ENCODE measurements at regions not wholly inside any gene's neighbourhood (a gene's known extent, or its start where the extent isn't known, plus 50 kb on each side); places are given as distances from the start of the nearest gene placed in this dataset.
A peak's percentile ranks its signal among the peaks of the same experiment; 100 is the strongest.
"Not testable (repeated sequence)": the region's sequence is repeated elsewhere in the genome, so short reads cannot be mapped to it uniquely, and the experiment has no call there.

GRCh38 chr17:72565758-72566157 is 444.9 kb downstream of the SOX9 start:
- DNase-seq: no peak

- no peak for DNase-seq
These were observed 446.1 kb downstream of the SOX9 start for GRCh38 chr17:72566671-72567484.

DNA sequence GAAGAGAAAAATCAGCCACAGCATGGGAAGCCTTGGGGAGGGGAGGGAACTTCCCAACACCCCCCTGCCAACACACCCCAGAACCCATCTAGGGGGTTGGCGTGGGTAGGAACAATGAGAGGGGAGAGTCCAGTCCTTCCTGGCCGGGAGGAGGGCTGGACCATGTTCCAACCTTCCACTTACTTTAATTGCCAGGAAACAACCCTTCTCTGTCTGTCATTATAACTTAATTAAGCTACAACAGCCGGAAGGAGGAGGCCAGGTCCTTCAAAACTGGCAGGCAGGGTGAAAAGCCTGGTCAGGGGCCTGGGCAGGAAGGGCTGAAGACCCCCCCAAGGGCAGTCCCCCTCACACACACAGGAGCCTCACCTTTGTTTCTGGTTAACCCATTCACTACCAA is 447.0 kb downstream of the SOX9 start:
- DNase-seq: no peak

DNA sequence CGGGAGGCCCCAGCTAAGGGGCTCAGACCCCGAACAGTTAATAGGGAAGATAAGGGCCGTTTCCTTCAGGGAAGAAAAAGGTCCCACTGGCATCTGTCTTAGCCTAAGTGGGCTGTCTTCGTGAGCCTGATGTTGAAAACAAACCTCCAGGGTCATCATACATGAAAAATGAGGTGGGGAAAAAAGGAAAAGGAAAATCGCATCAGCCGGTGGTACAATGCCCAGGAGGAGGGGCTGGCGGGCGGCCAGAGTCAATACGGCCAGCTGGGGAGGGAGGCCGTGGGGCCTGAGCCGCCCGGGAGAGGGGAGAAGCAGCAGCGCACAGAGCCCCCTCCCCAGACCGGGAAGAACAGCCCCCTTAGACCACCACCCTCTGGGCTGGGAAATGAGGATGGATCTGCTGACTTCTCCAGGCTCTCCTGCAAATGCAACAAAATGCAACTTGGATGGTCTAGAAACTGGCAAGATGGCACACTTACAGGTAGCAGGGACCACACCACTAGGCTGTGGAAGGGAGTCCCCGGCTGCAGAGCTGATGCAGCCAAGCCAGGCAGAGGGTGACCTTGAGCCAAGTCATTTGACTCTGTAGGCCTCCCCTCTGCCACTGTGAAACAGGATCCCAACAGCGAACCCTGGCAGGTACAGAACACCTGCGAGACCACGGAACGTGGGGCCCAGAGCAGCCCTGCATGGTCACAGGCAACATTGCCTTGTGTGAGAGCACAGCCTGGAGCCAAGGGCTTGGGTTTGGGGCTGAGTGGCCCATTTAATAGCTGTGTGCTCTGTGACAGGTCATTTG is 448.5 kb downstream of the SOX9 start:
- DNase-seq: no peak

DNA sequence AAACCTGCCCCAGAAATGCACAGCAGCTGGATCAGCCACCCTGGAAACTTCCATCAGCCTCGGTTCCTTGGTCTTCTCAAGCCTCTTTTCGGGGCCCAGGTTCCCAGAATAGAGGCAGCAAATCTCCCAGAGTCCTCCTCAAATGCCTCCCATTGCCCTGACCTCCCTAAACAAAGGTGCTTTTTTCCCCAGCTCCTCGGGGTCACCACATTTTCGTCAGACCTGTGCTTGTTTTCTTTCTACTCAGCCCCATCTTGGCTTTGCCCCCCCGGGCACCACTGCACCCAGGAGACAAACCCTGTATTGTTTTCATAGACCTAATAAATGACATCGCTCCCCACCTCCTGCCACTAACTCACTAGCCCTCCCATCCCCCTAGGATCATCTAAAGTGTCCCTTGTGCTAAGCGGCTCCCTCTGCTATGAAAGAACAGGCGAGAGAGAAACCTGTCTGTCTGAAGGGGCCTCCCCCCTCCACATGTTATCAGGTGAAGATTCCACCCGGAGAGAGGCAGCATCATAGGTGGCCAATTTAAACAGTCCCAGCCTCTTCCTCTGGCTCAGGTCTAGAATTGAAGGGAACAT is 451.1 kb downstream of the SOX9 start:
- DNase-seq: no peak

GRCh38 chr17:72572604-72573491 is 452.0 kb downstream of the SOX9 start:
- no peak for DNase-seq

DNA sequence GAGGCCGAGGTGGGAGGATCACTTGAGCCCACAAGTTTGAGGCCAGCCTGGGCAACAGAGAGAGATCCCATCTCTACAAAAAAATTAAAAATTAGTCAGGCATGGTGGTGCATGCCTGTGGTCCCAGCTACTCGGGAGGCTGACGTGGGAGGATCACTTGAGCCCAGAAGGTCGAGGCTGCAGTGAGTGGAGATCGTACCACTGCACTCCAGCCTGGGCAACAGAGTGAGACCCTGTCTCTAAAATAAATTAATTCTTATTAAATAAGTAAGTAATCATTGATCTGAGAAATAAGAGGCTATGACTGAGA is 452.6 kb downstream of the SOX9 start:
- DNase-seq: not testable (repeated sequence)

DNA sequence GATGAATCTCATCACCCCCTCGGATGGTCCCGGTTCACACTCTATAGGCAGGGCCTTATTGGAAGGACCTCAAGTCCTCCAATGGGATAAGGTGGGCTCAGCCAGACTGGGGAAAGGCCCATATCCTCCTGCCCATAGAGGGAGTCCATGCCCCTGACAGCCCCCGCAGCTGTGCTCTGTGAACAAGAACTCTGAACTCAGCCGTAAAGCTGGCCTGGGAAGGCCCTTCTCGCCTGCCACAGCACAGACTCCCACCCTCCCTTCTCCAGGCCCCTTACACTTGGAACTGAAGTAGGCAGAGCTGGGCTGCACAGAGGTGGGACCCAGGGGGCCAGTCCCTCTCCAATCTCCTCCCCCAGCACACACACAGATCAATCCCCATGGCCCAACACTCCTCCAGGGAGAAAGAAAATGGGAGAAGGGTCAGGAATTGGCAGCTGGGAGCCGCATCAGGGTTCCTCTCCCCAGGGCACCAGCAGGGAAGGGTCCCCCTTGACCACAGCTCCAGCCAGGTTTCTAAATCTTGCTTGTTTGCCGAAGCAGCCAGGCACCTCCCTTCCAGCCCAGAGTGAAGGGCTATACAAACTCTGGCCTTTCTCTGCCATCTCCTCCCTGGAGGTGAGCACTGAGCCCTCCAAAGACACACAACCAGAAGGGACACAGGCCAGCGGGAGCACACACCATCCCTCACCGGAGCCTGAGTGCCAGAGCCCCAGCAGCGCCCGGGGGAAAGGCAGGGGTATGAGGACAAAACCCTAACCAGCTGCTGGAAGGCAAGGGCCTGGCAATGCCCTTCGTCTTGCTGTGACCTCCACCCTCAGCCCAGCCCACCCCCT is 454.1 kb downstream of the SOX9 start:
- no peak for DNase-seq

- DNase-seq: no peak
These were observed 454.9 kb downstream of the SOX9 start for GRCh38 chr17:72575542-72576233.

DNA sequence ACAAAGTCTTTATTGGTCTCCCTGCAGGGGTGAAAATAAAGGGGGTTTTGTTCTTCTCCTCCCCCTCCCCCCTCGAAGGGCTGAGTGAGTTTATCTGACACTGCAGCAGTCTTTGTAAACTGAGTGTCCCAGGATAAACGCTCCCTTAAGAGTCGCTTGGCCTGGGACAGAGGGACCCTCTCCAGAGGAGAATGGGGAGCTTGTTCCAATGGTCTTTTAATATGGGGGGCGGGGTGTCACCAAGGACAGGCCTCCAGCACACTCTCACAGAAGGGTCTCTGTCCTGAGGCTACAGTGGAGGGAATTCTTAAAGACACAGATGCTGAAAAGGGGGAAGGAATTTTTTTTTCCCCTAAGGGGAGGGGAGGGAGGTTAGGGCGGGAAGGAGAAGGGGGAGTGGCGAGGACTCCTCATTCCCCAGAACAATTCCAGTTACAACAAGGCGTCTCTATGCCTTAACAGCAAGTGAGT is 455.5 kb downstream of the SOX9 start:
- DNase-seq: no peak

DNA sequence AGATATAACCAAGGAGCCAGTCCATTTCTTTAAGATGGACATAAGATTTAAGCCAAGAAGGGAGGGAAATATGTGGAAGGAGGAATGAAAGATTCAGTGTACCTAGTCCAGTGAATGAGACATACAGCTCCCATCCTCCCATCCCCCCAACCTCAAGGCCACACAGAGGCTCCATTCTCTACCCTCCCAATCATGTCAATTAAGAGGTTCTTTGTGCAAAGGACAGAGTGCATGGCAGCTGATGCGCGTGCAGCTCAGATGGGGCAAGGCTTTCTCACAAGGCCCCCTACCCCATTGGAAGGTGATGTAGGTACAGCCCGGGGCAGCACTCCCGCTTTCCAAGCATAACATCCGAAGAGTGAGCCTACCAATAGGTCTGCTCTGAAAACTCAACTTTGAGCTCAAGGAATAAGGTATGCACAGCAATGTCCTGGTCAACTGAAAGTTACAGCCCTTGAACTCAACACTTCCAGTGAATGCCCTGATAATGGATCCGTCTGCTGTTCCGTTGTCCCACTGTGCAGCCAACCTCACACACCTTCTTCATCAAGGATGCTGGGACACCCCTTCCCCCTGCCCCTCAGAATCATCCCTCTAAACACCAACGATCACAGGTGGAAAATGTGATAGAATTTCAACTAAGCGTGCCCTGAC is 458.1 kb downstream of the SOX9 start:
- no peak for DNase-seq

- no peak for DNase-seq
These were observed 459.1 kb downstream of the SOX9 start for GRCh38 chr17:72579990-72580320.

DNA sequence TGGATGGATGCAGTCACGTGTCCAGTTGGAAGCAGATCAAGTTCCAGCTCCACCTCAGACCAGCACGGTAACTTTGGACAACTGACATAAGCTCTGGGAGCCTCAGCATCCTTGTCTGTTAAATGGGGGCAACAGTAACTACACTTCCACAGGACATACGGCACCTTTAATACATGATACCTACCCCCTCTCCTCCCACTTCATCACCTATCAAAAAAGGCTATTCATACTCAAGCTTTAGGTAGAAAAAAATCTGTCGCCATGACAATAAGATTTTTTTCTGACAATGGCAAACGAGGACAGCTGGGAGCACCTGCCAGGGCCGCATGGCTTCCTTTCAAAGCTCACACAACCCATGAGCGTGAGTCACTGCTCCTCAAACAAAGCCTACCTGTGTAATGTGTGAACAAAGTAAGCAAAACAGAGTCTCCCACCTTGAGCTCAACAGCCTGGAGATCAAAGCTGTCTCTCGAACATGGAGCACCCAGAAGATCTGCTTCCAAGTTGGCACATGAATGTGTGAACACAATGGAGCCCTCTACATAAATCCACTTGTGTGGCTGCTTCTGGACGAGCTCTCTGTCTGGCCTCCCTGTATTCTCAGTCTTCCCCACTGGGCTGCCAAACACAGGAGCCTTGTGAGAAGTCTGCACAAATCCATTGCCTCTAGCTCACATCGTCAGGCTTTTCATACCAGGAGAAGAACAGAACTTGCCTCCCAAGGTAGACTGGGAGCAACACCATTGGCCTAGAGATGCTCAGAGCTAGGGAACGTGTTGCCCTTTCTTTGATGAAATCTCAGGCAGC is 459.7 kb downstream of the SOX9 start:
- no peak for DNase-seq

DNA sequence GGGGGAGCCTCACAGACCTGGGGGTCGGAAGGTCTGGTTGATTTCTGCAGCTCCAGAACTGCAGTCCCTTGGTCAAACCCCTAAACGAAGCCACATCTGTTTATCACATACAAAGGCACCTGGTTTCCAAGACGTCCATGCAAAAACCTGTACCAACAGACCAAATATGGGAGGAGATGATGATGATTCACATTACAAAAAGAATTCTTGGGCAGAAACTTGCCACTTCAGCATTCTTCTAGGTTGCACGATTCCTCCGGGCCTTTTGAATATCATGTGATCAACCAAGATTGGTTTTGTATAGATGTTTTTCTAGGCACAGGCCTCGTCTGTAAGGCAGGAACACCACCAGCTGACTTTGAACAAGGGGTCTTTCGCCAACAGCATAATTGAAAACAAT is 466.3 kb downstream of the SOX9 start:
- DNase-seq: peak; percentile 11

DNA sequence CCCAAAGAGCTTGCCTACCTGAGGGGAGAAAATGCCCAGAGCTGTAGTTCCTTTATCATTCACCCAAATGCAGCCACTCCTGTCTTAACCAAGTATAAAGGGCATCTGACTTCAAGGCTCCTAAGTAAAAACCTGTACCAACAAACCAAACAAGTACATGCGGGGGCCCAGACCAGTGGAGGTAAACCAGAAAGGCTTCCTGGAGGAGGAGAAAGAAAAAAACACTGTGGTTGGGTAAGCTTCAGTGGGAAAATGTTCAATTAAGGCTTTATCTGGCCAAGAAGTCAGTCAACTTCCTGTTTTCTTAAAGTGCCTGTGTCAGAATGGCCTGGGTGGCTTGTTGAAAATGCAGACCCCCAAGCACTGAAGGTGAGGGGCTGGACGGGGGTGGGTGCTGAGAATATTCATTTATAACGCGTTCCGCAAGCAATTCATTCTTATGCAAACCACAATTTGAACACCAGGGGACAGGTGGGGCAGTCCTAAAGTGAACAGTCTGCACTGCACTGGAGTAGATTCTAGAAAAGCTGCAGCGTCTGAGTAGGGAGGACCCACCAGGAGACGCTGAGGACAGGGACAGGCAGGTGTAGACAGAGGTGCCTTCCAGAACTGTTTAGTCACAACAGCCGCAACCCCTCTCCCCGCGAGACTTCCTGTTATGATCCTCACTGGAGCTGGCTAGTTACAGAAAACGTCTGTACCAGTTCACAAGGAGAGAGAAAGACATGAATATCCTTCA is 467.1 kb downstream of the SOX9 start:
- DNase-seq: peak; percentile 22

GRCh38 chr17:72588561-72588960 is 467.7 kb downstream of the SOX9 start:
- DNase-seq: no peak

DNA sequence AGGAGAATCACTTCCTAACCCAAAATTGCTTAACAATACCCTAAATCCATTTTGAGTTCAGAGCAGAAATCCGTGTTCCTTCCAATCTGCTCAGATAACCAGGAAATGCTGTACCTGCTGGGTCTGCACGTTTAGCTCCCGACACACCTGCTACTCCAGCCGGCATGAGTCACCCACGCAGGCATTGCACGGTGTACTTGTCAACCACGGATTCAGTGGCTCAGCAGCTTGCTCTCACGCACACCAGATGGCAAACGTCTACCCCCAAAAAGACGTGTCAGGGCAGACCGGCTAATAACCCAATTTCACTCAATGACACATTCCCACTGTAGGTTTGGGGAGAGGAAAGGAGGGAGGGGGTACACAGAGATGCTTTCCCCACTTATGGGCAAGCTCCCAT is 468.1 kb downstream of the SOX9 start:
- peak; percentile 27 for DNase-seq

DNA sequence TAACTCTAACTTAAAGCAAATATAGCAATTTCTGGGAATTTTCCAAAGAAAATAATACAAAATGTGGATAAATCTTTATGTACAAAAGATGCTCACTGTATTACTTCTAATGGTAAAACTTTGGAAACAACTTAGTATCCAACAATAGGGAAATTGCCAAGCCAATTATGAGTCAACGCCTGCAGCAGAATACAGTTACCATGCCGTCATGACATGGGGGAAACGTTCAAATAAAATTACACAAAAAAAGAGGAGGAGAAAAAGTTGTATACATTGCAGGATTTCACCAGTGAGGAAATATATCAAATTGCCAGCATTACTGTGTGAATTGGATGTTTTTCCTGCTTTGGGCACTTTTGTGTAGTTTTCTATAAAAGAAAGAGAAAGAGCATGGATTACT is 469.6 kb downstream of the SOX9 start:
- no peak for DNase-seq

DNA sequence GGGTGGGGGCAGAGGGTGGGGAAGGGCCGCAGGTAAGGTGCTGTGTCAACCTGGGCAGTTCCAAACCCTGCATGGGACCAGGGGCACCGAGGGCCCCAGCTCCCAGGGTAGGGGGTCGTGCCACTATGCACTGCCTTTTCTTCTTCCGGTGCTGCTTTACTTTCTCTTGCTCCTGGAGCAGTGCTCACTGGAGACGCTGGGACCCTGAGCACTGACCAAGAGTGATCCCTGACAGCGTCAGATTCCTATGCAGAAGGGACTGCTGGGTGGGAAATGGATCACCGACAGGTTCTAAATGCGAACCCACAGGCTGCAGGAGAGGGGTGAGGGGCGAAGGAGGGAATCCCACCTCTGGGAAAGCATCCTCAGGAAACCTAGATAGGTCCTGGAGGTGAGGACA is 470.1 kb downstream of the SOX9 start:
- DNase-seq: no peak

Measured in CD4-positive, alpha-beta T cell treated with Interleukin-4 for 4 hours (primary cell).